ENCODE measurements at regions not wholly inside any gene's neighbourhood (a gene's known extent, or its start where the extent isn't known, plus 50 kb on each side); places are given as distances from the start of the nearest gene placed in this dataset.

GRCh38 chr7:130814778-130815335 is 80.8 kb upstream of the KLF14 start (continued):
- no peak for TF ChIP-seq ELF1 (IDR thresholded peaks at IDR 0.05; ENCODE audit: borderline replicate concordance, low read depth)
- TF ChIP-seq POLR2A (IDR thresholded peaks at IDR 0.05; ENCODE audit: borderline replicate concordance, extremely low read depth, insufficient read depth, insufficient read length) = no peak

- intact Hi-C loops (cut with micrococcal nuclease) = no loop called here
- H3K9ac ChIP-seq (ENCODE audit: low read length) = no peak overlapping the region
- RAD21 ChIA-PET (ENCODE audit: low non-redundant PET in 1 of 2, low total read pairs in 2 of 2, uncharacterized antibody in 2 of 2, unreplicated experiment in 2 of 2) = no interaction called here
- H3K4me2 ChIP-seq (ENCODE audit: low read length) = no peak overlapping the region
- DNase-seq (ENCODE audit: low read depth, low spot score) = no peak
- H3K9me2 ChIP-seq (ENCODE audit: insufficient read depth) = no peaks in the 10 kb centered on the region
- H3K27me3 ChIP-seq (ENCODE audit: insufficient read depth, low read length) = no peaks in the 10 kb centered on the region
- no peak overlapping the region for H3K4me3 ChIP-seq (replicated peaks in 1 of 2; ENCODE audit: low read depth in 1 of 2, low read length in 2 of 2)
- H3K36me3 ChIP-seq (ENCODE audit: control insufficient read depth in 1 of 2, insufficient read depth in 2 of 2, low read length in 2 of 2) = no peaks in the 10 kb centered on the region
- no peak for ATAC-seq
- BruUV-seq (replicated peaks) = no TSS peak
- H3K27ac ChIP-seq (ENCODE audit: low read depth, low read length) = no peak overlapping the region
- H4K20me1 ChIP-seq (ENCODE audit: insufficient read depth) = no peaks in the 10 kb centered on the region
- TF ChIP-seq SIN3A (IDR thresholded peaks at IDR 0.05; ENCODE audit: low read depth) (no peak), ELF1 (IDR thresholded peaks at IDR 0.05; ENCODE audit: borderline replicate concordance, low read depth) (no peak), ZFX (IDR thresholded peaks at IDR 0.05) (no peak), EGR1 (IDR thresholded peaks at IDR 0.05; ENCODE audit: low read depth) (no peak), MAX (IDR thresholded peaks at IDR 0.05) (no peak), SRF (IDR thresholded peaks at IDR 0.05; ENCODE audit: low read depth) (no peak), TCF7L2 (IDR thresholded peaks at IDR 0.05; ENCODE audit: borderline replicate concordance, extremely low read depth, insufficient read depth, insufficient read length) (no peak), JUND (IDR thresholded peaks at IDR 0.05) (no peak), EZH2 (IDR thresholded peaks at IDR 0.05) (no peak), CEBPB (IDR thresholded peaks at IDR 0.05; ENCODE audit: low read depth) (no peak), CBX3 (IDR thresholded peaks at IDR 0.05; ENCODE audit: low read depth) (no peak), REST (IDR thresholded peaks at IDR 0.05; ENCODE audit: low read depth) (no peak)
- H3K9me3 ChIP-seq (ENCODE audit: control insufficient read depth in 1 of 2, insufficient read depth in 1 of 2, low read depth in 1 of 2, low read length in 2 of 2) = no peaks in the 10 kb centered on the region
- CTCF ChIA-PET = no interaction called here
- no peaks in the 10 kb centered on the region for H3K79me2 ChIP-seq (ENCODE audit: insufficient read depth, low read length)
- peaks cover 0 to 17% of the 10 kb centered on the region in 2 experiments; a peak in 1 of 4 replicates for H3K4me1 ChIP-seq (ENCODE audit: control insufficient read depth in 1 of 2, insufficient read depth in 2 of 2, low read length in 2 of 2)
- POLR2A ChIA-PET = no interaction called here
- H2AFZ ChIP-seq (ENCODE audit: low read depth, low read length, poor library complexity, severe bottlenecking) = no peak overlapping the region
These were observed 84.0 kb upstream of the KLF14 start for GRCh38 chr7:130818056-130818455.
